Esophagus squamous epithelium (tissue), 4 donors: ENCODE measurements at regions not wholly inside any gene's neighbourhood (a gene's known extent, or its start where the extent isn't known, plus 50 kb on each side); places are given as distances from the start of the nearest gene placed in this dataset.
"Not testable (repeated sequence)": the region's sequence is repeated elsewhere in the genome, so short reads cannot be mapped to it uniquely, and the experiment has no call there.

Experiments used
- POLR2A ChIP-seq, 4 donors: fragments of 450-650 bp; IDR thresholded peaks; one replicate each; pipeline ENCODE4 v1.6.1; 2017; ENCODE audit warnings: antibody characterized with exemption in 4 of 4, mild to moderate bottlenecking in 4 of 4, moderate library complexity in 3 of 4
- TF ChIP-seq, protein P1 (sequence below), 6 experiments: fragments of 450-650 bp in 4 of 6; fragments of 200-600 bp in 2 of 6; sonication (generic) in 2 of 6; IDR thresholded peaks; one replicate each; pipeline ENCODE4 v1.5.1; 2016 to 2019; ENCODE audit warnings: antibody characterized with exemption in 6 of 6, mild to moderate bottlenecking in 4 of 6, moderate library complexity in 4 of 6

DNA sequence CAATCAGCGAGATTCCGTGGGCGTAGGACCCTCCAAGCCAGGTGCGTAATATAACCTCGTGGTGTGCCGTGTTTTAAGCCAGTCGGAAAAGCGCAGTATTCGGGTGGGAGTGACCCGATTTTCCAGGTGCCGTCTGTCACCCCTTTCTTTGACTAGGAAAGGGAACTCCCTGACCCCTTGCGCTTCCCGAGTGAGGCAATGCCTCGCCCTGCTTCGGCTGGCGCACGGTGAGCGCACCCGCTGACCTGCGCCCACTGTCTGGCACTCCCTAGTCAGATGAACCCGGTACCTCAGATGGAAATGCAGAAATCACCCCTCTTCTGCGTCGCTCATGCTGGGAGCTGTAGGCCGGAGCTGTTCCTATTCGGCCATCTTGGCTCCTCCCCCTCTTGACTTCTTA is 352.6 kb upstream of the GHITM start:
- TF ChIP-seq, protein P1, sequence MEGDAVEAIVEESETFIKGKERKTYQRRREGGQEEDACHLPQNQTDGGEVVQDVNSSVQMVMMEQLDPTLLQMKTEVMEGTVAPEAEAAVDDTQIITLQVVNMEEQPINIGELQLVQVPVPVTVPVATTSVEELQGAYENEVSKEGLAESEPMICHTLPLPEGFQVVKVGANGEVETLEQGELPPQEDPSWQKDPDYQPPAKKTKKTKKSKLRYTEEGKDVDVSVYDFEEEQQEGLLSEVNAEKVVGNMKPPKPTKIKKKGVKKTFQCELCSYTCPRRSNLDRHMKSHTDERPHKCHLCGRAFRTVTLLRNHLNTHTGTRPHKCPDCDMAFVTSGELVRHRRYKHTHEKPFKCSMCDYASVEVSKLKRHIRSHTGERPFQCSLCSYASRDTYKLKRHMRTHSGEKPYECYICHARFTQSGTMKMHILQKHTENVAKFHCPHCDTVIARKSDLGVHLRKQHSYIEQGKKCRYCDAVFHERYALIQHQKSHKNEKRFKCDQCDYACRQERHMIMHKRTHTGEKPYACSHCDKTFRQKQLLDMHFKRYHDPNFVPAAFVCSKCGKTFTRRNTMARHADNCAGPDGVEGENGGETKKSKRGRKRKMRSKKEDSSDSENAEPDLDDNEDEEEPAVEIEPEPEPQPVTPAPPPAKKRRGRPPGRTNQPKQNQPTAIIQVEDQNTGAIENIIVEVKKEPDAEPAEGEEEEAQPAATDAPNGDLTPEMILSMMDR (IDR thresholded peaks at IDR 0.05), result not testable (repeated sequence)
- not testable (repeated sequence) for TF ChIP-seq POLR2A (IDR thresholded peaks at IDR 0.05)
